Heart right ventricle (tissue), 16 donors: ENCODE measurements at regions not wholly inside any gene's neighbourhood (a gene's known extent, or its start where the extent isn't known, plus 50 kb on each side); places are given as distances from the start of the nearest gene placed in this dataset.
"Not testable (repeated sequence)": the region's sequence is repeated elsewhere in the genome, so short reads cannot be mapped to it uniquely, and the experiment has no call there.

Source experiments
- ATAC-seq, 8 donors: fragments of 200-7000 bp; cut with Tn5 transposase; one replicate each; pipeline ENCODE4 v1.9.1; 2020; ENCODE audit warnings: mild to moderate bottlenecking in 8 of 8, moderate library complexity in 8 of 8, moderate number of reproducible peaks in 1 of 8
- DNase-seq, 2 donors: peaks; one replicate each; pipeline ENCODE4 v3.0.0-alpha.2; 2020
- H3K27ac ChIP-seq, 10 donors: fragments of 200-600 bp; sonication (generic) in 2 of 10; one replicate each; pipeline versions ENCODE4 v1.5.0 to v1.8.0; 2020 to 2022; ENCODE audit warnings: mild to moderate bottlenecking in 3 of 10
- H3K27me3 ChIP-seq, 7 donors: fragments of 200-600 bp; one replicate each; pipeline ENCODE4 v1.8.0; 2021 to 2022; ENCODE audit warnings: mild to moderate bottlenecking in 2 of 7
- H3K36me3 ChIP-seq, 9 donors: fragments of 200-600 bp; sonication (generic) in 1 of 9; one replicate each; pipeline versions ENCODE4 v1.5.0 to v1.8.0; 2020 to 2022; ENCODE audit warnings: mild to moderate bottlenecking in 2 of 9
- H3K4me1 ChIP-seq, 9 donors: fragments of 200-600 bp; sonication (generic) in 1 of 9; one replicate each; pipeline versions ENCODE4 v1.5.0 to v1.8.0; 2020 to 2022; ENCODE audit warnings: mild to moderate bottlenecking in 4 of 9
- H3K4me3 ChIP-seq, 10 donors: fragments of 200-600 bp; sonication (generic) in 2 of 10; one replicate each; pipeline versions ENCODE4 v1.5.0 to v1.8.0; 2020 to 2022; ENCODE audit warnings: mild to moderate bottlenecking in 7 of 10, moderate library complexity in 2 of 10
- H3K9me3 ChIP-seq, 11 donors: fragments of 200-600 bp in 10 of 11; sonication (generic) in 2 of 11; one replicate each; pipeline versions ENCODE4 v1.5.0 to v1.8.0; 2013 to 2022; ENCODE audit warnings: mild to moderate bottlenecking in 2 of 11, control low read depth in 1 of 11, moderate library complexity in 1 of 11
- WGBS, 2 donors: extraction: QIAGEN DNeasy Blood & Tissue Kit; methylation state at CpG; one replicate each; pipeline ENCODE4 v1.1.7; 2013; ENCODE audit warnings: inconsistent platforms in 1 of 2; 5-methylcytosine and 5-hydroxymethylcytosine counted together
- intact Hi-C, 10 donors: fragments of 100-400 bp; cut with DNase I; formaldehyde crosslinking; loops; one replicate each; pipeline versions ENCODE4 v1.11.1 to v1.14.2; 2022
- TF ChIP-seq, protein P1 (sequence below), 9 donors: fragments of 200-600 bp; sonication (generic) in 2 of 9; IDR thresholded peaks; one replicate each; pipeline versions ENCODE4 v1.5.0 to v1.8.0; 2021 to 2022; ENCODE audit warnings: antibody characterized with exemption in 9 of 9, mild to moderate bottlenecking in 5 of 9, moderate library complexity in 1 of 9
- donor health status: Arrhythmogenic right ventricular cardiomyopathy.
- donor health status: ischemic (EF 13 %, LVEDD 7.1; RV severe dilation, severe dysfunction).
- donor health status: healthy with polysubstance abuse.
- donor health status: DM: no; HTN: yes; CAD: no.
- donor health status: DM: no; HTN: no; CAD: no.
- donor health status: ischemic (EF 25% LVEDD 6.9; RV normal size, moderate dysfunction).
- donor health status: ischemic (EF 25% LVEDD 5.7; RV mildly dilated, moderate dysfunction).
- donor health status: healthy.
- donor health status: DM: yes; HTN: yes; CAD: no.
- donor health status: Ischemic cardiomyopathy.
- donor health status: ischemic (EF 35%, LVEDD 5.7; RV mildly dilated, moderate dysfunction).
- donor health status: nonischemic (EF 11% LVEDD 7.7; RV severe dilation, severe dysfunction).
- donor health status: DM: yes; HTN: yes; CAD: no.
- donor health status: PGD.
- donor health status: ischemic (EF 29% LVEDD 5.4; RV normal size, mild dysfunction).
- donor health status: nonischemic (EF 23%, LVEDD 6.1; RV moderate dilation, normal function).

- Histone ChIP-seq H3K27ac (no peak overlapping the region), H3K27me3 (peaks cover 0 to 3% (median 0%) of the 10 kb centered on the region in 7 donors), H3K9me3 (no peaks in the 10 kb centered on the region), H3K4me3 (no peak overlapping the region), H3K4me1 (no peaks in the 10 kb centered on the region), H3K36me3 (no peaks in the 10 kb centered on the region)
- ATAC-seq: no peak
- WGBS, 2 donors: 66 to 67% methylated on average over 8 of the region's 8 CpGs
- intact Hi-C loops: no loop called here
- DNase-seq: no peak
- TF ChIP-seq, protein P1, sequence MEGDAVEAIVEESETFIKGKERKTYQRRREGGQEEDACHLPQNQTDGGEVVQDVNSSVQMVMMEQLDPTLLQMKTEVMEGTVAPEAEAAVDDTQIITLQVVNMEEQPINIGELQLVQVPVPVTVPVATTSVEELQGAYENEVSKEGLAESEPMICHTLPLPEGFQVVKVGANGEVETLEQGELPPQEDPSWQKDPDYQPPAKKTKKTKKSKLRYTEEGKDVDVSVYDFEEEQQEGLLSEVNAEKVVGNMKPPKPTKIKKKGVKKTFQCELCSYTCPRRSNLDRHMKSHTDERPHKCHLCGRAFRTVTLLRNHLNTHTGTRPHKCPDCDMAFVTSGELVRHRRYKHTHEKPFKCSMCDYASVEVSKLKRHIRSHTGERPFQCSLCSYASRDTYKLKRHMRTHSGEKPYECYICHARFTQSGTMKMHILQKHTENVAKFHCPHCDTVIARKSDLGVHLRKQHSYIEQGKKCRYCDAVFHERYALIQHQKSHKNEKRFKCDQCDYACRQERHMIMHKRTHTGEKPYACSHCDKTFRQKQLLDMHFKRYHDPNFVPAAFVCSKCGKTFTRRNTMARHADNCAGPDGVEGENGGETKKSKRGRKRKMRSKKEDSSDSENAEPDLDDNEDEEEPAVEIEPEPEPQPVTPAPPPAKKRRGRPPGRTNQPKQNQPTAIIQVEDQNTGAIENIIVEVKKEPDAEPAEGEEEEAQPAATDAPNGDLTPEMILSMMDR (IDR thresholded peaks at IDR 0.05): no peak
Observed at GRCh38 chr1:204013052-204013451, 59.9 kb upstream of the SOX13 start.

DNA sequence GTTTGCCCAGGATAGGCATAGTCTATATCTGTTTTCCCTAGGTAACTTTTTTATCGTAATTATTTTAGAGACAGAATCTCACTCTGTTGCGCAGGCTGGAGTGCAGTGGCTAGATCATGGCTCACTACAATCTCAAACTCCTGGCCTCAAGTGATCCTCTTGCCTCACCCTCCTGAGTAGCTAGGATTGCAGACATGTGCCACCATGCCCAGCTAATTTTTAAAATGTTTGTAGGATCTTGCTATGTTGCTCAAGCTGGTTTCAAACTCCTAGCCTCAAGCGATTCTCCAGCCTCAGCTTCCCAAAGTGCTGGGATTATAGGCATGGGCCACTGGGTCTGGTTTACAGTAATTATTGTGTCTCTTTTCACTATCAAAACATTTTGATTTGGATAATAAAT is 58.6 kb upstream of the SOX13 start:
- no peak overlapping the region for H3K27ac ChIP-seq
- H3K9me3 ChIP-seq: no peaks in the 10 kb centered on the region
- 95 to 96% methylated on average over 3 of the region's 3 CpGs for WGBS, 2 donors
- H3K4me3 ChIP-seq: no peak overlapping the region
- DNase-seq (no peak), ATAC-seq (no peak)
- H3K4me1 ChIP-seq: no peaks in the 10 kb centered on the region
- intact Hi-C loops: no loop called here
- no peaks in the 10 kb centered on the region for H3K36me3 ChIP-seq
- peaks cover 0 to 3% (median 0%) of the 10 kb centered on the region in 7 donors for H3K27me3 ChIP-seq
- TF ChIP-seq, protein P1 (IDR thresholded peaks at IDR 0.05): no peak

GRCh38 chr1:204014961-204015360 is 58.0 kb upstream of the SOX13 start:
- DNase-seq, H3K4me3 ChIP-seq, H3K27ac ChIP-seq, H3K9me3 ChIP-seq, intact Hi-C loops, H3K27me3 ChIP-seq, H3K36me3 ChIP-seq, ATAC-seq, H3K4me1 ChIP-seq: not testable (repeated sequence)
- WGBS, 2 donors: 93 to 94% methylated on average over 8 of the region's 8 CpGs

- DNase-seq (no peak), ATAC-seq (no peak)
- WGBS, 2 donors: 80 to 87% methylated on average over 1 of the region's 1 CpG
- TF ChIP-seq, protein P1 (IDR thresholded peaks at IDR 0.05): no peak
- H3K9me3 ChIP-seq: no peaks in the 10 kb centered on the region
- no peak overlapping the region for H3K27ac ChIP-seq
- no peaks in the 10 kb centered on the region for H3K36me3 ChIP-seq
- H3K27me3 ChIP-seq: peaks cover 0 to 3% (median 0%) of the 10 kb centered on the region in 7 donors
- no peak overlapping the region for H3K4me3 ChIP-seq
- H3K4me1 ChIP-seq: no peaks in the 10 kb centered on the region
- intact Hi-C loops: no loop called here
Observed at GRCh38 chr1:204017032-204017431, 55.9 kb upstream of the SOX13 start.

- TF ChIP-seq, protein P1 (IDR thresholded peaks at IDR 0.05): no peak
- DNase-seq (no peak), ATAC-seq (no peak)
- H3K27me3 ChIP-seq: peaks cover 0 to 3% (median 0%) of the 10 kb centered on the region in 7 donors
- no peaks in the 10 kb centered on the region for H3K36me3 ChIP-seq
- intact Hi-C loops: no loop called here
- H3K9me3 ChIP-seq: no peaks in the 10 kb centered on the region
- H3K27ac ChIP-seq: no peak overlapping the region
- no peak overlapping the region for H3K4me3 ChIP-seq
- H3K4me1 ChIP-seq: no peaks in the 10 kb centered on the region
- WGBS, 2 donors: 61 to 68% methylated on average over 2 of the region's 2 CpGs
Observed at GRCh38 chr1:204018460-204018859, 54.5 kb upstream of the SOX13 start.
